ENCODE measurements at regions not wholly inside any gene's neighbourhood (a gene's known extent, or its start where the extent isn't known, plus 50 kb on each side); places are given as distances from the start of the nearest gene placed in this dataset.
"Not testable (repeated sequence)": the region's sequence is repeated elsewhere in the genome, so short reads cannot be mapped to it uniquely, and the experiment has no call there.

DNA sequence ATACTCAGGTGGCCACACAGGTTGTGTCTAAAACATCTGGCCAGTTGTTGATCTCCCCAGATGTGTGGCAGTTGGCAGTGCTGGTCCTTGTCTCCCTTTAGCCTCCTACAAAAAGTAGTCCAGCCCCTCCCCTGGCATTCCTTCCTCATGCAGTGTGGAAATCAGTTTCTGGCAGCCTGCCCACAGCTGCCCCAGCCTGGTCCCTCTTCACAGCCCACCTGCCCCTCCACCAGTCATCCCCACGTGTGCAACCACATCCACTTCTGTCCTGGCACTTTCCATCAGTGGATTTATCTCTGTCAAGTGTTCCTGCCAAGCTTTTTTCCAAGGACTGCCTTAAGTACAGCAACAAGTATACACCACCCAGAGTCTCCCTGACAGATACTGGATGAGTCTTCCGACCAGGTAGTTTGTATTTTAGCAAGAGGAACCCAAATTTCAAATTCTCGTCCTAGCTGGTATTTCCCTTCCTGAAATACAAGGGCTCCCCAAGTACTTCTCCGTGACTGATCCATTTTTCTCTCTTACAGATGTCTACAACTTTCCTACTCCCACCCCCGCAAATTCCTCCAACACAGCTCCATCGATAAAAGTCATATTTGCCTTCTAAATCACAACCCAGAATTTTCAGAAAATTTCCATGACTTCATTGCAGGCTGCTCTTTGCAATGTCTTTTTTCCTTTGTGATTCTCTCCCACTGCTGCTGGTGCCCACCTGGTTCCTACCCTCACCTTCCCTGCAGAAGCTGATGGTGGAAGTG, 313.5 kb downstream of the FOXO1 start (continued):
- TF ChIP-seq, protein P1, sequence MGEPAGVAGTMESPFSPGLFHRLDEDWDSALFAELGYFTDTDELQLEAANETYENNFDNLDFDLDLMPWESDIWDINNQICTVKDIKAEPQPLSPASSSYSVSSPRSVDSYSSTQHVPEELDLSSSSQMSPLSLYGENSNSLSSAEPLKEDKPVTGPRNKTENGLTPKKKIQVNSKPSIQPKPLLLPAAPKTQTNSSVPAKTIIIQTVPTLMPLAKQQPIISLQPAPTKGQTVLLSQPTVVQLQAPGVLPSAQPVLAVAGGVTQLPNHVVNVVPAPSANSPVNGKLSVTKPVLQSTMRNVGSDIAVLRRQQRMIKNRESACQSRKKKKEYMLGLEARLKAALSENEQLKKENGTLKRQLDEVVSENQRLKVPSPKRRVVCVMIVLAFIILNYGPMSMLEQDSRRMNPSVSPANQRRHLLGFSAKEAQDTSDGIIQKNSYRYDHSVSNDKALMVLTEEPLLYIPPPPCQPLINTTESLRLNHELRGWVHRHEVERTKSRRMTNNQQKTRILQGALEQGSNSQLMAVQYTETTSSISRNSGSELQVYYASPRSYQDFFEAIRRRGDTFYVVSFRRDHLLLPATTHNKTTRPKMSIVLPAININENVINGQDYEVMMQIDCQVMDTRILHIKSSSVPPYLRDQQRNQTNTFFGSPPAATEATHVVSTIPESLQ (CRISPR knock-in tag; IDR thresholded peaks at IDR 0.05), result no peak
- TF ChIP-seq MXD4 (CRISPR knock-in tag; IDR thresholded peaks at IDR 0.05; ENCODE audit: borderline replicate concordance) (no peak), GTF2I (CRISPR knock-in tag; conservative IDR thresholded peaks at IDR 0.05) (no peak), ETV6 (CRISPR knock-in tag; IDR thresholded peaks at IDR 0.05) (no peak), ZNF263 (CRISPR knock-in tag; IDR thresholded peaks at IDR 0.05; ENCODE audit: low read depth) (no peak)
- TF ChIP-seq, protein P2, sequence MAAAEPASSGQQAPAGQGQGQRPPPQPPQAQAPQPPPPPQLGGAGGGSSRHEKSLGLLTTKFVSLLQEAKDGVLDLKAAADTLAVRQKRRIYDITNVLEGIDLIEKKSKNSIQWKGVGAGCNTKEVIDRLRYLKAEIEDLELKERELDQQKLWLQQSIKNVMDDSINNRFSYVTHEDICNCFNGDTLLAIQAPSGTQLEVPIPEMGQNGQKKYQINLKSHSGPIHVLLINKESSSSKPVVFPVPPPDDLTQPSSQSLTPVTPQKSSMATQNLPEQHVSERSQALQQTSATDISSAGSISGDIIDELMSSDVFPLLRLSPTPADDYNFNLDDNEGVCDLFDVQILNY (CRISPR knock-in tag; IDR thresholded peaks at IDR 0.05), result no peak

DNA sequence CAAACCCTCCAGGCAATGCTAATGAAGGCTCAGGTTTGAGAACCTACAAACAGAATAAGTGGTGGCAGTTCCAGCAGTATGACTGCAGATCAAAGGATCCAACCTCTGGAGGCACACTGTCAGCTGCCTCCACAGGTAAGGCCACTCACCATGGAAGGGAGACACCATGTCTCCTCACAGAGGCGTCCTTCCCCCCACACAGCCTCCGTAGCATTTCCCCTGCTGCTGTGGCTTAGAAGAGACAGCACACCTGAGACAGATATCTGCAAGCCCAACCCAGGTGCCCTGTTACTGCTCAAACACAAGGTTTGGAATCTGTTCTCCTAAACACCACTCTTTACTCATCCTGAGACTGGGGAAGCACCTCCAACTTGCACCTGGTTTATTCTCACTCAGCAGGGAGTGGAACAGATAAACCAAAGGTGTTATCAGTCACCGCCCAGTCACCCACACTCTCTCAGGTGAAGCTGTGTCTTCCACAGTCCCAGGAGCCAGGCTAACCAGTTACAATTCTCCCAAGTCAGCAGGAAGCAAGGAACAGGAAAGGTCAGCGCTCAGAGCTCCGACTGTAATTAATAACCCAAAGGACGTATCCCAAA, 311.2 kb downstream of the FOXO1 start:
- H3K36me3 Mint-ChIP-seq, result no peaks in the 10 kb centered on the region
- ATAC-seq (no peak), DNase-seq (ENCODE audit: low spot score) (no peak)
- H3K9me3 Mint-ChIP-seq, result no peaks in the 10 kb centered on the region
- TF ChIP-seq, protein P3, sequence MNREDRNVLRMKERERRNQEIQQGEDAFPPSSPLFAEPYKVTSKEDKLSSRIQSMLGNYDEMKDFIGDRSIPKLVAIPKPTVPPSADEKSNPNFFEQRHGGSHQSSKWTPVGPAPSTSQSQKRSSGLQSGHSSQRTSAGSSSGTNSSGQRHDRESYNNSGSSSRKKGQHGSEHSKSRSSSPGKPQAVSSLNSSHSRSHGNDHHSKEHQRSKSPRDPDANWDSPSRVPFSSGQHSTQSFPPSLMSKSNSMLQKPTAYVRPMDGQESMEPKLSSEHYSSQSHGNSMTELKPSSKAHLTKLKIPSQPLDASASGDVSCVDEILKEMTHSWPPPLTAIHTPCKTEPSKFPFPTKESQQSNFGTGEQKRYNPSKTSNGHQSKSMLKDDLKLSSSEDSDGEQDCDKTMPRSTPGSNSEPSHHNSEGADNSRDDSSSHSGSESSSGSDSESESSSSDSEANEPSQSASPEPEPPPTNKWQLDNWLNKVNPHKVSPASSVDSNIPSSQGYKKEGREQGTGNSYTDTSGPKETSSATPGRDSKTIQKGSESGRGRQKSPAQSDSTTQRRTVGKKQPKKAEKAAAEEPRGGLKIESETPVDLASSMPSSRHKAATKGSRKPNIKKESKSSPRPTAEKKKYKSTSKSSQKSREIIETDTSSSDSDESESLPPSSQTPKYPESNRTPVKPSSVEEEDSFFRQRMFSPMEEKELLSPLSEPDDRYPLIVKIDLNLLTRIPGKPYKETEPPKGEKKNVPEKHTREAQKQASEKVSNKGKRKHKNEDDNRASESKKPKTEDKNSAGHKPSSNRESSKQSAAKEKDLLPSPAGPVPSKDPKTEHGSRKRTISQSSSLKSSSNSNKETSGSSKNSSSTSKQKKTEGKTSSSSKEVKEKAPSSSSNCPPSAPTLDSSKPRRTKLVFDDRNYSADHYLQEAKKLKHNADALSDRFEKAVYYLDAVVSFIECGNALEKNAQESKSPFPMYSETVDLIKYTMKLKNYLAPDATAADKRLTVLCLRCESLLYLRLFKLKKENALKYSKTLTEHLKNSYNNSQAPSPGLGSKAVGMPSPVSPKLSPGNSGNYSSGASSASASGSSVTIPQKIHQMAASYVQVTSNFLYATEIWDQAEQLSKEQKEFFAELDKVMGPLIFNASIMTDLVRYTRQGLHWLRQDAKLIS (CRISPR knock-in tag; IDR thresholded peaks at IDR 0.05; ENCODE audit: borderline replicate concordance), result no peak
- no peak for TF ChIP-seq NR2C2 (CRISPR knock-in tag; IDR thresholded peaks at IDR 0.05)
- ChIA-PET POLR2A (interaction anchor here (0.6 kb wide), 1 partner anchor 121 kb away, joined by 7 read pairs; no protein-coding TSS in a partner anchor), CTCF (no interaction called here)
- H3K27ac Mint-ChIP-seq, result no peak overlapping the region
- H3K4me1 Mint-ChIP-seq, result peaks cover 50% of the 10 kb centered on the region
- peaks cover 3% of the 10 kb centered on the region; the same call in 1 of the 2 replicates for H3K27me3 Mint-ChIP-seq (ENCODE audit: low read depth)
- H3K4me3 Mint-ChIP-seq, result no peak overlapping the region

DNA sequence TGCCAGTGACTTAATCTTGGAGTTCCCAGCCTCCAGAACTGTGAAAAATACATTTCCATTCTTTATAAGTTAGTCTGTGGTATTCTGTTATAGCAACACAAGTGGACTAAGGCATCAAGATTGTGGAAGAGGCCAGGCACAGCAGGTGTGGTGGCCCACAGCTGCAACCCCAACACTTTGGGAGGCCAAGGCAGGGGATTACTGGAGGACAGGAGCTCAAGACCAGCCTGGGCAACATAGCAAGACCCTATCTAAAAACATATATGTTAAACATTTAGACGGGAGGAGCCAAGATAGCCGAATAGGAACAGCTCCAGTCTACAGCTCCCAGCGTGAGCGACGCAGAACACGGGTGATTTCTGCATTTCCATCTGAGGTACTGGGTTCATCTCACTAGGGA, 310.4 kb downstream of the FOXO1 start:
- Mint-ChIP-seq H3K27ac (no peak overlapping the region), H3K9me3 (no peaks in the 10 kb centered on the region), H3K4me3 (peak overlapping the region; percentile 61), H3K27me3 (ENCODE audit: low read depth) (peaks cover 3% of the 10 kb centered on the region; the same call in 1 of the 2 replicates), H3K4me1 (peaks cover 45% of the 10 kb centered on the region), H3K36me3 (no peaks in the 10 kb centered on the region)
- ATAC-seq, result no peak
- peak; percentile 96 for TF ChIP-seq ZNF121 (CRISPR knock-in tag; IDR thresholded peaks at IDR 0.05)
- TF ChIP-seq ETV6 (CRISPR knock-in tag; IDR thresholded peaks at IDR 0.05), result no peak
- TF ChIP-seq, protein P4, sequence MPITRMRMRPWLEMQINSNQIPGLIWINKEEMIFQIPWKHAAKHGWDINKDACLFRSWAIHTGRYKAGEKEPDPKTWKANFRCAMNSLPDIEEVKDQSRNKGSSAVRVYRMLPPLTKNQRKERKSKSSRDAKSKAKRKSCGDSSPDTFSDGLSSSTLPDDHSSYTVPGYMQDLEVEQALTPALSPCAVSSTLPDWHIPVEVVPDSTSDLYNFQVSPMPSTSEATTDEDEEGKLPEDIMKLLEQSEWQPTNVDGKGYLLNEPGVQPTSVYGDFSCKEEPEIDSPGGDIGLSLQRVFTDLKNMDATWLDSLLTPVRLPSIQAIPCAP (CRISPR knock-in tag; IDR thresholded peaks at IDR 0.05), result no peak
- TF ChIP-seq GABPB1 (CRISPR knock-in tag; IDR thresholded peaks at IDR 0.05), result no peak
- no peak for DNase-seq (ENCODE audit: low spot score)
- ChIA-PET POLR2A (interaction anchor here (0.6 kb wide), 1 partner anchor 120 kb away, joined by 7 read pairs; no protein-coding TSS in a partner anchor), CTCF (no interaction called here)

DNA sequence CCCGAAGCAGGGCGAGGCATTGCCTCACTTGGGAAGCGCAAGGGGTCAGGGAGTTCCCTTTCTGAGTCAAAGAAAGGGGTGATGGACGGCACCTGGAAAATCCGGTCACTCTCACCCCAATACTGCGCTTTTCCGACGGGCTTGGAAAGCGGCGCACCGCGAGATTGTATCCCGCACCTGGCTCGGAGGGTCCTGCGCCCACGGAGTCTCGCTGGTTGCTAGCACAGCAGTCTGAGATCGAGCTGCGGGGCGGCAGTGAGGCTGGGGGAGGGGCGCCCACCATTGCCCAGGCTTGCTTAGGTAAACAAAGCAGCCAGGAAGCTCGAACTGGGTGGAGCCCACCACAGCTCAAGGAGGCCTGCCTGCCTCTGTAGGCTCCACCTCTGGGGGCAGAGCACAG, 310.0 kb downstream of the FOXO1 start:
- ATAC-seq; H3K36me3 Mint-ChIP-seq; H3K27me3 Mint-ChIP-seq (ENCODE audit: low read depth); POLR2A ChIA-PET; H3K27ac Mint-ChIP-seq; CTCF ChIA-PET; H3K9me3 Mint-ChIP-seq: not testable (repeated sequence)
- Mint-ChIP-seq H3K4me3 (peak overlapping the region; percentile 61), H3K4me1 (peaks cover 44% of the 10 kb centered on the region)
- peak; percentile 44 for DNase-seq (ENCODE audit: low spot score)
